Neural cell (in vitro differentiated cells): ENCODE measurements at regions not wholly inside any gene's neighbourhood (a gene's known extent, or its start where the extent isn't known, plus 50 kb on each side); places are given as distances from the start of the nearest gene placed in this dataset.

ENCODE experiments used
- H2AFZ ChIP-seq: fragments of 200-600, 300-800 bp; sonication (generic), shearing (Covaris generic); 2 replicates; pipeline ENCODE4 v1.6.0; 2014; ENCODE audit warnings: low read depth, mild to moderate bottlenecking, antibody characterized with exemption, low read length, moderate library complexity
- H3F3A ChIP-seq: fragments of 200-600 bp; shearing (Covaris generic); 2 replicates; pipeline ENCODE4 v1.6.1; 2016; ENCODE audit warnings: mild to moderate bottlenecking, moderate library complexity, mixed read lengths, antibody characterized with exemption, low read length; ENCODE audit not compliant: insufficient read depth, poor library complexity, severe bottlenecking
- H3K27ac ChIP-seq: fragments of 200-600, 300-800 bp; sonication (generic), shearing (Covaris generic); 2 replicates; pipeline ENCODE4 v1.5.1; 2014; ENCODE audit warnings: mild to moderate bottlenecking, low read length, moderate library complexity
- H3K27me3 ChIP-seq: fragments of 300-800, 200-600 bp; sonication (generic), shearing (Covaris generic); 2 replicates; pipeline ENCODE4 v1.6.0; 2014; ENCODE audit warnings: mild to moderate bottlenecking, low read depth, low read length, moderate library complexity; ENCODE audit not compliant: insufficient read depth
- H3K36me3 ChIP-seq: fragments of 300-800, 200-600 bp; sonication (generic), shearing (Covaris generic); 2 replicates; pipeline ENCODE4 v1.5.1; 2014; ENCODE audit warnings: mild to moderate bottlenecking, antibody characterized with exemption, low read length, moderate library complexity; ENCODE audit not compliant: insufficient read depth
- H3K4me2 ChIP-seq: fragments of 300-800, 200-600 bp; sonication (generic), shearing (Covaris generic); 2 replicates; pipeline ENCODE4 v1.6.0; 2014; ENCODE audit warnings: mild to moderate bottlenecking, low read length
- H3K4me3 ChIP-seq: fragments of 300-800, 200-600 bp; sonication (generic), shearing (Covaris generic); 2 replicates; pipeline ENCODE4 v1.5.1; 2014; ENCODE audit warnings: mild to moderate bottlenecking, low read length, moderate library complexity
- H3K79me2 ChIP-seq: fragments of 200-600 bp; shearing (Covaris generic); replicated peaks from 2 replicates; pipeline ENCODE4 v1.6.0; 2014; ENCODE audit warnings: mild to moderate bottlenecking, low read length, moderate library complexity; ENCODE audit not compliant: insufficient read depth
- H3K9ac ChIP-seq: fragments of 300-800, 200-600 bp; sonication (generic), shearing (Covaris generic); 2 replicates; pipeline ENCODE4 v1.6.1; 2016; ENCODE audit warnings: mild to moderate bottlenecking, low read length, mixed read lengths
- H3K9me2 ChIP-seq: fragments of 200-600 bp; shearing (Covaris generic); 2 replicates; pipeline ENCODE4 v1.6.1; 2016; ENCODE audit warnings: mild to moderate bottlenecking, low read length, mixed read lengths; ENCODE audit not compliant: insufficient read depth
- H3K9me3 ChIP-seq: fragments of 200-600, 300-800 bp; sonication (generic), shearing (Covaris generic); 2 replicates; pipeline ENCODE4 v1.6.1; 2016; ENCODE audit warnings: mild to moderate bottlenecking, mixed run types, low read length, moderate library complexity, mixed read lengths
- H4K20me1 ChIP-seq: fragments of 200-600 bp; shearing (Covaris generic); 2 replicates; pipeline ENCODE4 v1.6.1; 2016; ENCODE audit warnings: mild to moderate bottlenecking, mixed run types; ENCODE audit not compliant: insufficient read depth
- CTCF ChIP-seq: fragments of 450-650 bp; IDR thresholded peaks from 2 replicates; pipeline ENCODE4 v1.5.1; 2014; ENCODE audit warnings: antibody characterized with exemption, mild to moderate bottlenecking, moderate library complexity; ENCODE audit not compliant: poor library complexity, severe bottlenecking
- EP300 ChIP-seq: fragments of 450-650 bp; conservative IDR thresholded peaks from 2 replicates; pipeline ENCODE4 v1.6.1; 2014; ENCODE audit warnings: antibody characterized with exemption, mild to moderate bottlenecking, moderate library complexity; ENCODE audit not compliant: poor library complexity, severe bottlenecking
- EZH2 ChIP-seq: fragments of 200-600, 300-800 bp; shearing (Covaris generic), sonication (generic); IDR thresholded peaks from 2 replicates; pipeline ENCODE4 v1.6.1; 2014; ENCODE audit warnings: antibody characterized with exemption, low read length, borderline replicate concordance, mild to moderate bottlenecking; ENCODE audit not compliant: insufficient read depth, poor library complexity, severe bottlenecking
- MXI1 ChIP-seq: fragments of 450-650 bp; conservative IDR thresholded peaks from 2 replicates; pipeline ENCODE4 v1.6.1; 2014; ENCODE audit warnings: antibody characterized with exemption, mild to moderate bottlenecking; ENCODE audit not compliant: poor library complexity, severe bottlenecking
- POLR2AphosphoS5 ChIP-seq: IDR thresholded peaks from 2 replicates; pipeline ENCODE4 v1.6.1; 2012
- RAD21 ChIP-seq: fragments of 450-650 bp; conservative IDR thresholded peaks from 2 replicates; pipeline ENCODE4 v1.6.1; 2014; ENCODE audit warnings: antibody characterized with exemption, mild to moderate bottlenecking, moderate library complexity
- REST ChIP-seq: IDR thresholded peaks from 2 replicates; pipeline ENCODE4 v1.6.1; 2012; ENCODE audit warnings: borderline replicate concordance
- SMC3 ChIP-seq: fragments of 450-650 bp; conservative IDR thresholded peaks from 2 replicates; pipeline ENCODE4 v1.6.1; 2014; ENCODE audit warnings: antibody characterized with exemption, mild to moderate bottlenecking, moderate library complexity; ENCODE audit not compliant: poor library complexity
- TAF1 ChIP-seq: IDR thresholded peaks from 2 replicates; pipeline ENCODE4 v1.6.1; 2012; ENCODE audit warnings: low read depth

- Histone ChIP-seq H2AFZ (no peak overlapping the region), H3K9ac (no peak overlapping the region), H3K9me3 (no peaks in the 10 kb centered on the region), H3K27me3 (no peaks in the 10 kb centered on the region), H4K20me1 (no peaks in the 10 kb centered on the region), H3K27ac (no peak overlapping the region), H3F3A (no peaks in the 10 kb centered on the region), H3K79me2 (no peaks in the 10 kb centered on the region), H3K9me2 (no peaks in the 10 kb centered on the region), H3K4me3 (no peak overlapping the region), H3K4me2 (no peak overlapping the region), H3K36me3 (no peaks in the 10 kb centered on the region)
- TF ChIP-seq REST (no peak), RAD21 (no peak), POLR2AphosphoS5 (no peak), SMC3 (no peak), MXI1 (no peak), EZH2 (no peak), TAF1 (no peak), CTCF (no peak), EP300 (no peak)
These were observed 53.2 kb upstream of the PKP2 start for GRCh38 chr12:32949815-32950214.

- Histone ChIP-seq H3K79me2 (no peaks in the 10 kb centered on the region), H3K9me2 (no peaks in the 10 kb centered on the region), H3K27ac (peak overlapping the region; percentile 51), H4K20me1 (no peaks in the 10 kb centered on the region), H3F3A (no peaks in the 10 kb centered on the region), H3K36me3 (no peaks in the 10 kb centered on the region), H3K4me2 (no peak overlapping the region), H3K4me3 (no peak overlapping the region), H3K27me3 (no peaks in the 10 kb centered on the region), H3K9me3 (no peaks in the 10 kb centered on the region), H2AFZ (no peak overlapping the region), H3K9ac (no peak overlapping the region)
- TF ChIP-seq RAD21 (peak; percentile 96), CTCF (peak; percentile 87), SMC3 (peak; percentile 97), POLR2AphosphoS5 (no peak)
These were observed 50.9 kb upstream of the PKP2 start for GRCh38 chr12:32947206-32948067.
